Adrenal gland (tissue), 5 donors: ENCODE measurements at regions not wholly inside any gene's neighbourhood (a gene's known extent, or its start where the extent isn't known, plus 50 kb on each side); places are given as distances from the start of the nearest gene placed in this dataset.

Experiments
- CTCF ChIP-seq, 6 experiments: fragments of 450-650 bp in 4 of 6; fragments of 200-600 bp in 2 of 6; sonication (generic) in 1 of 6; IDR thresholded peaks; 1 replicate in 5 of 6; 2 replicates in 1 of 6; pipeline versions ENCODE4 v1.5.1 to v1.8.0; 2016 to 2021; ENCODE audit warnings: antibody characterized with exemption in 6 of 6, mild to moderate bottlenecking in 2 of 6, moderate library complexity in 1 of 6
- POLR2A ChIP-seq, 2 donors: fragments of 450-650 bp; IDR thresholded peaks; one replicate each; pipeline ENCODE4 v1.6.1; 2017; ENCODE audit warnings: antibody characterized with exemption in 2 of 2, mild to moderate bottlenecking in 2 of 2, moderate library complexity in 1 of 2
- donor health status: DM: no; HTN: no; CAD: no.

GRCh38 chr20:8952721-8953120 lies 116.2 kb upstream of the PLCB4 start:
- no peak for TF ChIP-seq CTCF (IDR thresholded peaks at IDR 0.05)
- no peak for TF ChIP-seq POLR2A (IDR thresholded peaks at IDR 0.05)
